ENCODE measurements at regions not wholly inside any gene's neighbourhood (a gene's known extent, or its start where the extent isn't known, plus 50 kb on each side); places are given as distances from the start of the nearest gene placed in this dataset.

GRCh38 chr3:164351131-164351530 is 727.2 kb downstream of the SI start:
- TF ChIP-seq EGR1 (IDR thresholded peaks at IDR 0.05) (no peak), TEAD4 (IDR thresholded peaks at IDR 0.05) (no peak), YY1 (IDR thresholded peaks at IDR 0.05; ENCODE audit: low read depth) (no peak), TAF1 (IDR thresholded peaks at IDR 0.05; ENCODE audit: low read depth) (no peak), EP300 (IDR thresholded peaks at IDR 0.05; ENCODE audit: borderline replicate concordance) (no peak)
- TF ChIP-seq, protein P1, sequence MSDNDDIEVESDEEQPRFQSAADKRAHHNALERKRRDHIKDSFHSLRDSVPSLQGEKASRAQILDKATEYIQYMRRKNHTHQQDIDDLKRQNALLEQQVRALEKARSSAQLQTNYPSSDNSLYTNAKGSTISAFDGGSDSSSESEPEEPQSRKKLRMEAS (IDR thresholded peaks at IDR 0.05) = no peak

- no peak for TF ChIP-seq TCF12 (IDR thresholded peaks at IDR 0.05; ENCODE audit: low read depth)
- TF ChIP-seq, protein P2, sequence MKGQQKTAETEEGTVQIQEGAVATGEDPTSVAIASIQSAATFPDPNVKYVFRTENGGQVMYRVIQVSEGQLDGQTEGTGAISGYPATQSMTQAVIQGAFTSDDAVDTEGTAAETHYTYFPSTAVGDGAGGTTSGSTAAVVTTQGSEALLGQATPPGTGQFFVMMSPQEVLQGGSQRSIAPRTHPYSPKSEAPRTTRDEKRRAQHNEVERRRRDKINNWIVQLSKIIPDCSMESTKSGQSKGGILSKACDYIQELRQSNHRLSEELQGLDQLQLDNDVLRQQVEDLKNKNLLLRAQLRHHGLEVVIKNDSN (IDR thresholded peaks at IDR 0.05) = no peak
- no peak for TF ChIP-seq TAF1 (IDR thresholded peaks at IDR 0.05; ENCODE audit: low read depth)
- TF ChIP-seq EGR1 (IDR thresholded peaks at IDR 0.05) = no peak
- no peak for TF ChIP-seq CEBPB (IDR thresholded peaks at IDR 0.05)
- no peak for TF ChIP-seq EP300 (IDR thresholded peaks at IDR 0.05; ENCODE audit: borderline replicate concordance)
- TF ChIP-seq ZBTB7A (IDR thresholded peaks at IDR 0.05; ENCODE audit: low read depth) = no peak
- TF ChIP-seq, protein P1 (IDR thresholded peaks at IDR 0.05) = no peak
- no peak for TF ChIP-seq YY1 (IDR thresholded peaks at IDR 0.05; ENCODE audit: low read depth)
- TF ChIP-seq TEAD4 (IDR thresholded peaks at IDR 0.05) = no peak
- no peak for TF ChIP-seq CREB1 (IDR thresholded peaks at IDR 0.05; ENCODE audit: low read depth)
- no peak for TF ChIP-seq NFIC (IDR thresholded peaks at IDR 0.05)
- TF ChIP-seq, protein P3, sequence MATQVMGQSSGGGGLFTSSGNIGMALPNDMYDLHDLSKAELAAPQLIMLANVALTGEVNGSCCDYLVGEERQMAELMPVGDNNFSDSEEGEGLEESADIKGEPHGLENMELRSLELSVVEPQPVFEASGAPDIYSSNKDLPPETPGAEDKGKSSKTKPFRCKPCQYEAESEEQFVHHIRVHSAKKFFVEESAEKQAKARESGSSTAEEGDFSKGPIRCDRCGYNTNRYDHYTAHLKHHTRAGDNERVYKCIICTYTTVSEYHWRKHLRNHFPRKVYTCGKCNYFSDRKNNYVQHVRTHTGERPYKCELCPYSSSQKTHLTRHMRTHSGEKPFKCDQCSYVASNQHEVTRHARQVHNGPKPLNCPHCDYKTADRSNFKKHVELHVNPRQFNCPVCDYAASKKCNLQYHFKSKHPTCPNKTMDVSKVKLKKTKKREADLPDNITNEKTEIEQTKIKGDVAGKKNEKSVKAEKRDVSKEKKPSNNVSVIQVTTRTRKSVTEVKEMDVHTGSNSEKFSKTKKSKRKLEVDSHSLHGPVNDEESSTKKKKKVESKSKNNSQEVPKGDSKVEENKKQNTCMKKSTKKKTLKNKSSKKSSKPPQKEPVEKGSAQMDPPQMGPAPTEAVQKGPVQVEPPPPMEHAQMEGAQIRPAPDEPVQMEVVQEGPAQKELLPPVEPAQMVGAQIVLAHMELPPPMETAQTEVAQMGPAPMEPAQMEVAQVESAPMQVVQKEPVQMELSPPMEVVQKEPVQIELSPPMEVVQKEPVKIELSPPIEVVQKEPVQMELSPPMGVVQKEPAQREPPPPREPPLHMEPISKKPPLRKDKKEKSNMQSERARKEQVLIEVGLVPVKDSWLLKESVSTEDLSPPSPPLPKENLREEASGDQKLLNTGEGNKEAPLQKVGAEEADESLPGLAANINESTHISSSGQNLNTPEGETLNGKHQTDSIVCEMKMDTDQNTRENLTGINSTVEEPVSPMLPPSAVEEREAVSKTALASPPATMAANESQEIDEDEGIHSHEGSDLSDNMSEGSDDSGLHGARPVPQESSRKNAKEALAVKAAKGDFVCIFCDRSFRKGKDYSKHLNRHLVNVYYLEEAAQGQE (IDR thresholded peaks at IDR 0.05; ENCODE audit: low read depth) = no peak
- no peak for TF ChIP-seq RAD21 (IDR thresholded peaks at IDR 0.05; ENCODE audit: low read depth)
- no peak for TF ChIP-seq FOXM1 (IDR thresholded peaks at IDR 0.05; ENCODE audit: borderline replicate concordance, low read depth)
Observed at GRCh38 chr3:164341086-164341485, 737.2 kb downstream of the SI start.

- TF ChIP-seq TAF1 (IDR thresholded peaks at IDR 0.05; ENCODE audit: low read depth) (no peak), CREB1 (IDR thresholded peaks at IDR 0.05; ENCODE audit: low read depth) (no peak), FOXM1 (IDR thresholded peaks at IDR 0.05; ENCODE audit: borderline replicate concordance, low read depth) (no peak), TEAD4 (IDR thresholded peaks at IDR 0.05) (no peak), RAD21 (IDR thresholded peaks at IDR 0.05; ENCODE audit: low read depth) (no peak), YY1 (IDR thresholded peaks at IDR 0.05; ENCODE audit: low read depth) (no peak), NFIC (IDR thresholded peaks at IDR 0.05) (no peak), ZBTB7A (IDR thresholded peaks at IDR 0.05; ENCODE audit: low read depth) (no peak), TCF12 (IDR thresholded peaks at IDR 0.05; ENCODE audit: low read depth) (no peak)
- TF ChIP-seq, protein P1 (IDR thresholded peaks at IDR 0.05) = no peak
Observed at GRCh38 chr3:164340273-164340672, 738.0 kb downstream of the SI start.

DNA sequence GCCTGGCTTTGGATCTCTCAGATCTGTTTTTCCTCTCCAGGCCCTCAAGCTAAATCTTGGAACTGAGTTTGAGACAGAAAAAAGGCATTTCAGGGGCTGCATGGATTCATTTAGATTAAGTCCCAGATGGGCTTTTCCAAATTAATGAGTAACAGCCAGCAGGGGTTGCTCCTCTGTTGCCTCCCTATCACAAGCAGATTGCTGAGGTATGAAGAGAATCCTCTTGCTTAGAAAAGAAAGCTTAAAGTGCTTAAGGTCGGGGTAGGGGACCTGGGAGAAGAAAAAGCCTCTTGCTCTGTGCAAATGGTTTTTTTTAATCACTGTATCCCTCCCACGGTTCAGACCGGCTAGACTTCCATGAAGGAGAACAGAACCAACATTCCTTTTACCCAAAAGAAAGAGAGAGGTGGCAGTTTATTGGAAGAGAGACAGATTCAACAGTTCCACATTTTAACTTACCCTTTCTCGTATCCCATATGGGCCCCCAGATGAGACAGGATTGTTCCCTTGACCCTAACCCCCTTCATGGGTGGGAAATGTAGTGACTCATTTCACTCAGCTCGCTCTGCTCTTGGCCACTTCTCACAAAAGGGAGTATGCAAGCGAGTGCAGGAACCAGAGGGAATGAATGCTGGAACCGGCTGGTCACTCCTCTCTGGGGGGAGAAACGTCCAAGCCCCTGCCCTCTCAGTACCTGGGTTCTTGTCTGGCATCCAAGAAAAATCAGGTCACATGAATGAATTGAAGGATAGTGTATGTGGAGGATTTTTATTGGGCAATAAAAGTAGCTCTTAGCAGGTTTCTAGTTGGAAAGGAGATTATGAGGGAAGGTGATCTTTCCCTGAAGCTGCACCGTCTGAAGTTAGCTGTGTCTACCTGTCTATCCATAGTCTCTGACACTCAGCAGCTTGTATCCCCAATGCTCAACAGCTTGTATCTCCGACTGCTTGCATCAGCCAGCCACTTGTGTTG is 745.2 kb downstream of the SI start:
- TF ChIP-seq, protein P2 (IDR thresholded peaks at IDR 0.05) = no peak
- TF ChIP-seq, protein P3 (IDR thresholded peaks at IDR 0.05; ENCODE audit: low read depth) = no peak
- no peak for TF ChIP-seq NFIC (IDR thresholded peaks at IDR 0.05)
- TF ChIP-seq TEAD4 (IDR thresholded peaks at IDR 0.05) = no peak
- TF ChIP-seq CEBPB (IDR thresholded peaks at IDR 0.05) = no peak
- TF ChIP-seq TAF1 (IDR thresholded peaks at IDR 0.05; ENCODE audit: low read depth) = no peak
- no peak for TF ChIP-seq CREB1 (IDR thresholded peaks at IDR 0.05; ENCODE audit: low read depth)
- no peak for TF ChIP-seq ZBTB7A (IDR thresholded peaks at IDR 0.05; ENCODE audit: low read depth)
- TF ChIP-seq EGR1 (IDR thresholded peaks at IDR 0.05) = no peak
- no peak for TF ChIP-seq EP300 (IDR thresholded peaks at IDR 0.05; ENCODE audit: borderline replicate concordance)
- TF ChIP-seq RAD21 (IDR thresholded peaks at IDR 0.05; ENCODE audit: low read depth) = no peak
- no peak for TF ChIP-seq YY1 (IDR thresholded peaks at IDR 0.05; ENCODE audit: low read depth)
- no peak for TF ChIP-seq FOXM1 (IDR thresholded peaks at IDR 0.05; ENCODE audit: borderline replicate concordance, low read depth)
- no peak for TF ChIP-seq TCF12 (IDR thresholded peaks at IDR 0.05; ENCODE audit: low read depth)

DNA sequence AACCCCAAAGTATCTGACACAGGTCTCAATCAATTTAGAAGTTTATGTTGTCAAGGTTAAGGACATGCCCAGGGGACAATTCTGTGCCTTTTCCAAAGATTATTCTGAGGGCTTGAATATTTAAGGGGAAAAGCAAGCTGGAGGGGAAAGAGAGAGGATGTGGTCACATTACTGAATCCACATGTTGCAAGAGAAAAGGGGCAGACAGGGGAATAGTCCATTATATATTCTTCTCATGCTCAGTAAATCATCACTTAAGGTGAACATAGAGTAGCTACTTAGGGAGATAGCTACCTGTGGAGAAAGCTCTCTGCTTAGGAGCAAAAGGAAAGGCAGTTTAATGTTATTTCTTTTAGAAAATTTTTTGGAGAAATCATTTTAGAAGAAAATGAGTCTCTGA is 751.6 kb downstream of the SI start:
- TF ChIP-seq, protein P2 (IDR thresholded peaks at IDR 0.05) = no peak
- TF ChIP-seq TEAD4 (IDR thresholded peaks at IDR 0.05) (no peak), FOXM1 (IDR thresholded peaks at IDR 0.05; ENCODE audit: borderline replicate concordance, low read depth) (no peak), YY1 (IDR thresholded peaks at IDR 0.05; ENCODE audit: low read depth) (no peak), TCF12 (IDR thresholded peaks at IDR 0.05; ENCODE audit: low read depth) (no peak), CEBPB (IDR thresholded peaks at IDR 0.05) (no peak), TAF1 (IDR thresholded peaks at IDR 0.05; ENCODE audit: low read depth) (no peak), RAD21 (IDR thresholded peaks at IDR 0.05; ENCODE audit: low read depth) (no peak), EGR1 (IDR thresholded peaks at IDR 0.05) (no peak), NFIC (IDR thresholded peaks at IDR 0.05) (no peak), CREB1 (IDR thresholded peaks at IDR 0.05; ENCODE audit: low read depth) (no peak), EP300 (IDR thresholded peaks at IDR 0.05; ENCODE audit: borderline replicate concordance) (no peak), ZBTB7A (IDR thresholded peaks at IDR 0.05; ENCODE audit: low read depth) (no peak)
- TF ChIP-seq, protein P3 (IDR thresholded peaks at IDR 0.05; ENCODE audit: low read depth) = no peak
- TF ChIP-seq, protein P1 (IDR thresholded peaks at IDR 0.05) = no peak
